ENCODE measurements at regions not wholly inside any gene's neighbourhood (a gene's known extent, or its start where the extent isn't known, plus 50 kb on each side); places are given as distances from the start of the nearest gene placed in this dataset.

DNA sequence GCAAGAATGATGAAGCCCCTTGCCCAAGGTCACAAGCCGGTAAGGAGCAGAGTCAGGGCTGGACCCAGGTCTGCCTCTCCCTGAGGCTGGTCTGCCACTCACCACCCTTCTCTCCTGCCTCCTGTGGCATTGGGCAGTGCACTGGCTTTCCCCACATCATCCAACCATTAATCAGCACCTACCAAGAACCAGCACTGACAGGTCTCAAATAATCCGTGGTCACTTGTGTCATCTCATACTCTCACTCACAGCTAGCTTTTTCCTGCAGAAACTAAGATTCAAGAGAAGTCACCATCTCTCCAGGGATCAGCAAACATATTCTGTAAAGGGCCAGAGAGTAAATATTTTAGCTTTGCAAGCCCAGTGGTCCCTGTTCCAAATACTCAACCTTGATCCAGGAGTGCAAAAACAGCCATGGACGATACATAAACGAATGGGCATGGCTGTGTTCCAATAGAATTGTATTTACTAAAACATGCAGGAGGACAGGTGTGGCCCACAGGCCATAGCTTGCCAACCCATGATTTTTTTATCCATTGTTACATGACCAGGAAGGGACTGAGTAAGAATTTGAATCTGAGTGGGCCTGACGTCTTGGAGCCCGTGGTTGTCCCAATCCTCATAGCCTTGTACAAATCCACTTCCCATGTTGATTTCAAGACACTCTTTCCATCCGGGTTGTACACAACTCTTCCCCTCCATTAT is 374.2 kb downstream of the BCL11B start:
- Histone ChIP-seq H3K4me3 (ENCODE audit: low read length) (no peak overlapping the region), H4K20me1 (ENCODE audit: insufficient read depth) (no peaks in the 10 kb centered on the region), H3K27ac (ENCODE audit: low read length) (no peak overlapping the region), H3K79me2 (replicated peaks; ENCODE audit: insufficient read depth, low read length) (no peaks in the 10 kb centered on the region), H2AFZ (ENCODE audit: low read depth, low read length) (no peak overlapping the region), H3K36me3 (ENCODE audit: insufficient read depth, low read length) (no peaks in the 10 kb centered on the region), H3K9me2 (ENCODE audit: insufficient read depth, low read length) (no peaks in the 10 kb centered on the region), H3K9me3 (ENCODE audit: low read length) (no peaks in the 10 kb centered on the region), H3F3A (ENCODE audit: insufficient read depth, low read length, poor library complexity, severe bottlenecking) (no peaks in the 10 kb centered on the region), H3K27me3 (ENCODE audit: insufficient read depth, low read depth, low read length) (no peaks in the 10 kb centered on the region), H3K4me2 (ENCODE audit: low read length) (no peak overlapping the region), H3K9ac (ENCODE audit: low read length) (no peak overlapping the region)
- TF ChIP-seq POLR2AphosphoS5 (IDR thresholded peaks at IDR 0.05) (no peak), TAF1 (IDR thresholded peaks at IDR 0.05; ENCODE audit: low read depth) (no peak), EP300 (conservative IDR thresholded peaks at IDR 0.05; ENCODE audit: poor library complexity, severe bottlenecking) (no peak), SMC3 (conservative IDR thresholded peaks at IDR 0.05; ENCODE audit: poor library complexity) (no peak), EZH2 (IDR thresholded peaks at IDR 0.05; ENCODE audit: borderline replicate concordance, insufficient read depth, low read length, poor library complexity, severe bottlenecking) (no peak), MXI1 (conservative IDR thresholded peaks at IDR 0.05; ENCODE audit: poor library complexity, severe bottlenecking) (no peak), RAD21 (conservative IDR thresholded peaks at IDR 0.05) (no peak)
- TF ChIP-seq, protein P1, sequence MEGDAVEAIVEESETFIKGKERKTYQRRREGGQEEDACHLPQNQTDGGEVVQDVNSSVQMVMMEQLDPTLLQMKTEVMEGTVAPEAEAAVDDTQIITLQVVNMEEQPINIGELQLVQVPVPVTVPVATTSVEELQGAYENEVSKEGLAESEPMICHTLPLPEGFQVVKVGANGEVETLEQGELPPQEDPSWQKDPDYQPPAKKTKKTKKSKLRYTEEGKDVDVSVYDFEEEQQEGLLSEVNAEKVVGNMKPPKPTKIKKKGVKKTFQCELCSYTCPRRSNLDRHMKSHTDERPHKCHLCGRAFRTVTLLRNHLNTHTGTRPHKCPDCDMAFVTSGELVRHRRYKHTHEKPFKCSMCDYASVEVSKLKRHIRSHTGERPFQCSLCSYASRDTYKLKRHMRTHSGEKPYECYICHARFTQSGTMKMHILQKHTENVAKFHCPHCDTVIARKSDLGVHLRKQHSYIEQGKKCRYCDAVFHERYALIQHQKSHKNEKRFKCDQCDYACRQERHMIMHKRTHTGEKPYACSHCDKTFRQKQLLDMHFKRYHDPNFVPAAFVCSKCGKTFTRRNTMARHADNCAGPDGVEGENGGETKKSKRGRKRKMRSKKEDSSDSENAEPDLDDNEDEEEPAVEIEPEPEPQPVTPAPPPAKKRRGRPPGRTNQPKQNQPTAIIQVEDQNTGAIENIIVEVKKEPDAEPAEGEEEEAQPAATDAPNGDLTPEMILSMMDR (IDR thresholded peaks at IDR 0.05; ENCODE audit: poor library complexity, severe bottlenecking): no peak
- TF ChIP-seq, protein P2, sequence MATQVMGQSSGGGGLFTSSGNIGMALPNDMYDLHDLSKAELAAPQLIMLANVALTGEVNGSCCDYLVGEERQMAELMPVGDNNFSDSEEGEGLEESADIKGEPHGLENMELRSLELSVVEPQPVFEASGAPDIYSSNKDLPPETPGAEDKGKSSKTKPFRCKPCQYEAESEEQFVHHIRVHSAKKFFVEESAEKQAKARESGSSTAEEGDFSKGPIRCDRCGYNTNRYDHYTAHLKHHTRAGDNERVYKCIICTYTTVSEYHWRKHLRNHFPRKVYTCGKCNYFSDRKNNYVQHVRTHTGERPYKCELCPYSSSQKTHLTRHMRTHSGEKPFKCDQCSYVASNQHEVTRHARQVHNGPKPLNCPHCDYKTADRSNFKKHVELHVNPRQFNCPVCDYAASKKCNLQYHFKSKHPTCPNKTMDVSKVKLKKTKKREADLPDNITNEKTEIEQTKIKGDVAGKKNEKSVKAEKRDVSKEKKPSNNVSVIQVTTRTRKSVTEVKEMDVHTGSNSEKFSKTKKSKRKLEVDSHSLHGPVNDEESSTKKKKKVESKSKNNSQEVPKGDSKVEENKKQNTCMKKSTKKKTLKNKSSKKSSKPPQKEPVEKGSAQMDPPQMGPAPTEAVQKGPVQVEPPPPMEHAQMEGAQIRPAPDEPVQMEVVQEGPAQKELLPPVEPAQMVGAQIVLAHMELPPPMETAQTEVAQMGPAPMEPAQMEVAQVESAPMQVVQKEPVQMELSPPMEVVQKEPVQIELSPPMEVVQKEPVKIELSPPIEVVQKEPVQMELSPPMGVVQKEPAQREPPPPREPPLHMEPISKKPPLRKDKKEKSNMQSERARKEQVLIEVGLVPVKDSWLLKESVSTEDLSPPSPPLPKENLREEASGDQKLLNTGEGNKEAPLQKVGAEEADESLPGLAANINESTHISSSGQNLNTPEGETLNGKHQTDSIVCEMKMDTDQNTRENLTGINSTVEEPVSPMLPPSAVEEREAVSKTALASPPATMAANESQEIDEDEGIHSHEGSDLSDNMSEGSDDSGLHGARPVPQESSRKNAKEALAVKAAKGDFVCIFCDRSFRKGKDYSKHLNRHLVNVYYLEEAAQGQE (IDR thresholded peaks at IDR 0.05; ENCODE audit: borderline replicate concordance): no peak

DNA sequence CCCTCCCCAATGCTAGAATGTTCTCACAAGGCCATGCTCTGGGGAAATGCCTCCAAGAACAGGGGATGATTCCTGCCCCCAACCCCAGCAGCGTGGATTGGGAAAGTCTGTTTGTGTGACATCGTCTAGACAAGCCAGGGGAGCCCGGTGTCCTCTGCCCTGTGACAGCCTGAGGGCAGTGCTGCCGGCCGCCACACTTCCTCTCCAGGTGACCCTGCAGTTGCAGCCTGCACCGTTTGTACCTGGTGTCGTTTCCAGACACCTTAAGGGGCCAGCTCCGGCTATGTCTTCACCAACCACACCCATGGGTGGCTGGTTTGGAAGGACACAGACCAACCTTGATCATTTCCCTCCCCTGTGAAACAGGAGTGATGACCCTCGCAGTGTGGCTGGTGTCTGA is 372.6 kb downstream of the BCL11B start:
- Histone ChIP-seq H3K36me3 (ENCODE audit: insufficient read depth, low read length) (no peaks in the 10 kb centered on the region), H3K79me2 (replicated peaks; ENCODE audit: insufficient read depth, low read length) (no peaks in the 10 kb centered on the region), H3K9me2 (ENCODE audit: insufficient read depth, low read length) (no peaks in the 10 kb centered on the region), H3K9me3 (ENCODE audit: low read length) (no peaks in the 10 kb centered on the region), H3K27ac (ENCODE audit: low read length) (no peak overlapping the region), H3F3A (ENCODE audit: insufficient read depth, low read length, poor library complexity, severe bottlenecking) (no peaks in the 10 kb centered on the region), H3K9ac (ENCODE audit: low read length) (no peak overlapping the region), H3K4me3 (ENCODE audit: low read length) (no peak overlapping the region), H3K27me3 (ENCODE audit: insufficient read depth, low read depth, low read length) (no peaks in the 10 kb centered on the region), H2AFZ (ENCODE audit: low read depth, low read length) (no peak overlapping the region), H4K20me1 (ENCODE audit: insufficient read depth) (no peaks in the 10 kb centered on the region), H3K4me2 (ENCODE audit: low read length) (no peak overlapping the region)
- TF ChIP-seq, protein P1 (IDR thresholded peaks at IDR 0.05; ENCODE audit: poor library complexity, severe bottlenecking): no peak
- no peak for TF ChIP-seq POLR2AphosphoS5 (IDR thresholded peaks at IDR 0.05)
- TF ChIP-seq RAD21 (conservative IDR thresholded peaks at IDR 0.05): no peak
- no peak for TF ChIP-seq SMC3 (conservative IDR thresholded peaks at IDR 0.05; ENCODE audit: poor library complexity)
- TF ChIP-seq EZH2 (IDR thresholded peaks at IDR 0.05; ENCODE audit: borderline replicate concordance, insufficient read depth, low read length, poor library complexity, severe bottlenecking): no peak

All from neural cell (in vitro differentiated cells).